ENCODE measurements at regions not wholly inside any gene's neighbourhood (a gene's known extent, or its start where the extent isn't known, plus 50 kb on each side); places are given as distances from the start of the nearest gene placed in this dataset.

DNA sequence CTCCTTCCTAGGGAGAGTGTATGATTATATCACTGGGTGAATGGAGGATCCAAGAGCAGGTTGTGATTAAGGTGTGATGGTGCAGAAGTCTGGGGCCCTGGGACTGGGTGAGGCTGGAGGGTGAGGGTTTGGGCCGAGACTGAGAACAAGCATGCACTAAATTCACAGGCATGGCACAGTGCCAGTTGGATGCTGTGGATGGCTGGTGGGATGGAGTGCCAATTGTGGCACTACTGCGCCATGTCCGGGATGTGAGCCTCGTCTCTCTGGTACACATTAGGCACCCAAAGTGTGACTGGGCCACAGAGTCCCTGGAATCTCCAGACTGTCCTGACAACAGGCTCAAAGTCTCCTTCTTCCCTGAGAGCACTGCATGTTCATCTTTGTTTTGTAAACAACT, 208.1 kb downstream of the EMX2 start:
- TF ChIP-seq, protein P1, sequence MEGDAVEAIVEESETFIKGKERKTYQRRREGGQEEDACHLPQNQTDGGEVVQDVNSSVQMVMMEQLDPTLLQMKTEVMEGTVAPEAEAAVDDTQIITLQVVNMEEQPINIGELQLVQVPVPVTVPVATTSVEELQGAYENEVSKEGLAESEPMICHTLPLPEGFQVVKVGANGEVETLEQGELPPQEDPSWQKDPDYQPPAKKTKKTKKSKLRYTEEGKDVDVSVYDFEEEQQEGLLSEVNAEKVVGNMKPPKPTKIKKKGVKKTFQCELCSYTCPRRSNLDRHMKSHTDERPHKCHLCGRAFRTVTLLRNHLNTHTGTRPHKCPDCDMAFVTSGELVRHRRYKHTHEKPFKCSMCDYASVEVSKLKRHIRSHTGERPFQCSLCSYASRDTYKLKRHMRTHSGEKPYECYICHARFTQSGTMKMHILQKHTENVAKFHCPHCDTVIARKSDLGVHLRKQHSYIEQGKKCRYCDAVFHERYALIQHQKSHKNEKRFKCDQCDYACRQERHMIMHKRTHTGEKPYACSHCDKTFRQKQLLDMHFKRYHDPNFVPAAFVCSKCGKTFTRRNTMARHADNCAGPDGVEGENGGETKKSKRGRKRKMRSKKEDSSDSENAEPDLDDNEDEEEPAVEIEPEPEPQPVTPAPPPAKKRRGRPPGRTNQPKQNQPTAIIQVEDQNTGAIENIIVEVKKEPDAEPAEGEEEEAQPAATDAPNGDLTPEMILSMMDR (IDR thresholded peaks at IDR 0.05): no peak
- TF ChIP-seq POLR2AphosphoS5 (IDR thresholded peaks at IDR 0.05) (no peak), POLR2A (IDR thresholded peaks at IDR 0.05) (no peak)
